Activated CD4-positive, alpha-beta memory T cell treated with anti-CD3 and anti-CD28 coated beads for 36 hours (primary cell): ENCODE measurements at regions not wholly inside any gene's neighbourhood (a gene's known extent, or its start where the extent isn't known, plus 50 kb on each side); places are given as distances from the start of the nearest gene placed in this dataset.
"Not testable (repeated sequence)": the region's sequence is repeated elsewhere in the genome, so short reads cannot be mapped to it uniquely, and the experiment has no call there.

ENCODE experiments used
- CTCF ChIA-PET: fragments of 350-600 bp; sonication (Branson Sonifier 250); formaldehyde crosslinking; loops from one replicate; lab custom pipeline; 2021; ENCODE audit warnings: antibody characterized with exemption, inconsistent platforms; lab: Charles Lee
- POLR2A ChIA-PET: fragments of 350-600 bp; sonication (Branson Sonifier 250); formaldehyde crosslinking; loops from one replicate; lab custom pipeline; 2021; ENCODE audit warnings: antibody characterized with exemption; lab: Charles Lee
- DNase-seq: peaks from one replicate; pipeline ENCODE4 v3.0.0-alpha.2; 2020
- H3K27ac Mint-ChIP-seq: one replicate; pipeline ENCODE4 v1.8.0; 2021; ENCODE audit warnings: mixed read lengths
- H3K27me3 Mint-ChIP-seq: one replicate; pipeline ENCODE4 v1.8.0; 2021; ENCODE audit warnings: mixed read lengths
- H3K36me3 Mint-ChIP-seq: one replicate; pipeline ENCODE4 v1.8.0; 2021; ENCODE audit warnings: mixed read lengths
- H3K4me1 Mint-ChIP-seq: one replicate; pipeline ENCODE4 v1.8.0; 2021; ENCODE audit warnings: low read depth, mixed read lengths
- H3K4me3 Mint-ChIP-seq: one replicate; pipeline ENCODE4 v1.8.0; 2021; ENCODE audit warnings: mild to moderate bottlenecking, mixed read lengths
- H3K9me3 Mint-ChIP-seq: one replicate; pipeline ENCODE4 v1.8.0; 2021; ENCODE audit warnings: mixed read lengths
- intact Hi-C: fragments of 100-400 bp; cut with micrococcal nuclease; formaldehyde crosslinking; loops from one replicate; pipeline ENCODE4 v1.15.1; 2023

DNA sequence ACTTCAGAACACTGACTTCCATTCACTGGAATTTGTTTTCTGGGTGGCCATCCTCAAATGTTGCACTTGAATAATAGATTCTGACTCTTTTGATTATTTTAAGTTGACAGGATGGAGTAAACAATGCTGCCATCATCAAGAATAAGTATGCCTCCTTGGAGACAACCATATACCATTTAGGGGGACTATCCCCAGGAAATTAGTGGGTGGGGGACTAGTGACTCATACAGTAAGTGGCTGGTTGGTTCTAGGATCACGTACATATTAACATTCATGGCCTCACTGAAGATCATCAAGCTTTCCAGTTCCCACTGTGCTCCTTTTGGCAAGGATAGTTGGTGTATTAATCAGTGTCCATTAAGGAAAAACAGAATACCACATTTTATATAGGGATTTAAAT is 615.2 kb downstream of the CCSER2 start:
- no peak for DNase-seq
- H3K36me3 Mint-ChIP-seq = no peaks in the 10 kb centered on the region
- no peak overlapping the region for H3K4me3 Mint-ChIP-seq
- H3K4me1 Mint-ChIP-seq = no peaks in the 10 kb centered on the region
- no peak overlapping the region for H3K27ac Mint-ChIP-seq
- ChIA-PET POLR2A (no interaction called here), CTCF (no interaction called here)
- no peaks in the 10 kb centered on the region for H3K9me3 Mint-ChIP-seq
- H3K27me3 Mint-ChIP-seq = no peaks in the 10 kb centered on the region
- intact Hi-C loops = no loop called here

DNA sequence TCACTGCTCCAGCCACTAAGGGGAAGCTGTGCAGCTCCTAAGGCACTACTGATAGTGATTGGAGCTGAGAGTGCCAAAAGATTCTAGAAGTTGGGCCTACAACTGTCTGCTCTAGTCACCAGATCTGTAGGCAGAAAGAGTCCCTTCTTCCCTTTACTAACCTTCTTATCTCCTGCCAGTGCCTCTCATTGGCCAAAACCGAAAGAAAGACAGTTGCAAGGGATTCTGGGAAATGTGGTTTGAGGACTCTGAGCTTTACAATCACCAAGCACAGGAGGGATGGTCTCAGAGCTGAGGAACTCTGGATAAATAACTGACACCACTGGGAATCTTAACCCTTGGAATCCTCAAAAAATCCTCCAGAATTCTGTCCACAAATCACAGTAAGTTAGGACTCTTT is 615.8 kb downstream of the CCSER2 start:
- Mint-ChIP-seq H3K27ac (no peak overlapping the region), H3K4me3 (no peak overlapping the region), H3K9me3 (no peaks in the 10 kb centered on the region), H3K27me3 (no peaks in the 10 kb centered on the region), H3K36me3 (no peaks in the 10 kb centered on the region), H3K4me1 (no peaks in the 10 kb centered on the region)
- CTCF ChIA-PET = no interaction called here
- POLR2A ChIA-PET = no interaction called here
- no peak for DNase-seq
- intact Hi-C loops = no loop called here

DNA sequence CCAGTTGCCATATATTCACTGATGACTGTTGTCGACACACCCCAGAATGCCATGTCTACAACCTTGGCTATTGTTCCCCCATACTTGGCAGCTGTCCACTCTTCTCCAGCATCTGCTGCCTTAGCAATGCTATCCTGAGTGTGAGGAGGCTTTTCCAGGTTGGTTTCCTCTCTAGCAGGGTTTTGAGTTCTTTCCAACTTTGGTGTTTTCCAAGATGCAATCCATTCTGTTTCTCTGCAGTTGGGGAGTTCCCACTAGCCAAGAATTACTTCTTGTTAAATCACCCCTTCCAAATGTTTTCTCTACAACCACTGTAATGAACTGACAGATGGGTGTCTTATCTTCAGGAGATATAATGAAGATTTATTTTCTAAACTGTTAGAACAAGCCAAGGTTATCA is 617.4 kb downstream of the CCSER2 start:
- Mint-ChIP-seq H3K27me3 (no peaks in the 10 kb centered on the region), H3K36me3 (no peaks in the 10 kb centered on the region), H3K9me3 (no peaks in the 10 kb centered on the region), H3K27ac (no peak overlapping the region), H3K4me3 (no peak overlapping the region), H3K4me1 (no peaks in the 10 kb centered on the region)
- ChIA-PET CTCF (no interaction called here), POLR2A (no interaction called here)
- no peak for DNase-seq
- intact Hi-C loops = no loop called here

DNA sequence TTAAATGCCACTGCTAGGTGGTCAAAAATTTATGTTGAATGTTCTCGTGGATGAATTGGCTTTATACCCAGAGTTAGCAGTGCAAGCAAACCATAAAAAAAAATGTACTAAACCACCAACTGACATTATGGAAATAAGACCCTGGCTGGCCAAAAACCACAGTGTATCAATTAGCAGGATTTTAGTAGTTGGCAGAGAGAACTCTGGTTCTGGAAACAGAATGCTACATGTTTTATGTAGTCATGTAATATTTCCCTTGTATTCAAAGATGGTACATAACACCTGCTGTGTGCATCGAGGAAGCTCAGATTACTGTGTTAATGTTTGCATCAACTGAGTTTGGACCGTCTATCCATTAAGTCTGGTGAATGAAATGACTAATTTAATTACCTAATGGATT is 618.5 kb downstream of the CCSER2 start:
- DNase-seq = no peak
- ChIA-PET POLR2A (no interaction called here), CTCF (interaction anchor here (0.9 kb wide), 1 partner anchor 10 kb away, joined by 4 read pairs; no protein-coding TSS in a partner anchor)
- H3K4me1 Mint-ChIP-seq = no peaks in the 10 kb centered on the region
- H3K27me3 Mint-ChIP-seq = no peaks in the 10 kb centered on the region
- no peak overlapping the region for H3K4me3 Mint-ChIP-seq
- no peak overlapping the region for H3K27ac Mint-ChIP-seq
- no peaks in the 10 kb centered on the region for H3K9me3 Mint-ChIP-seq
- no peaks in the 10 kb centered on the region for H3K36me3 Mint-ChIP-seq
- intact Hi-C loops = no loop called here

DNA sequence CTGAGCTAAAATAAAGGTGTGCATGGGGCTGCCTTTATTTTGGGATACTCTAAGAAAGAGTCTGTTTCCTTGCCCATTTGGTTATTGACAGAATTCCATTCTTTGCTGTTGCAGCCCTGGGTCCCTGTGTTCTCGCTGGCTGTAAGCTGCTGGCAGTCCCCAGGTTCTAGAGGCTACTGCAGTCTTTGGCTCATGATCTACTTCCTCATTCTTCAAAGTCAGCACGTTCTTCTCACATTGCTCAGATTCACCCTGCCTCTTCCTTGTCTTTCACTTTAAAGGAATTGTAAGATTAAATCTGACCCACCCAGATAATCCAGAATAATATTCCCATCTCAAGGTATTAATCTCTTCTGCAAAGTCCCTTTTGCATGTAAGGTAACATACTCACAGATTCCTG is 620.3 kb downstream of the CCSER2 start:
- H3K4me1 Mint-ChIP-seq = no peaks in the 10 kb centered on the region
- POLR2A ChIA-PET = no interaction called here
- intact Hi-C loops = no loop called here
- CTCF ChIA-PET = no interaction called here
- no peak for DNase-seq
- H3K9me3 Mint-ChIP-seq = no peaks in the 10 kb centered on the region
- H3K27me3 Mint-ChIP-seq = no peaks in the 10 kb centered on the region
- H3K4me3 Mint-ChIP-seq = no peak overlapping the region
- no peaks in the 10 kb centered on the region for H3K36me3 Mint-ChIP-seq
- no peak overlapping the region for H3K27ac Mint-ChIP-seq

DNA sequence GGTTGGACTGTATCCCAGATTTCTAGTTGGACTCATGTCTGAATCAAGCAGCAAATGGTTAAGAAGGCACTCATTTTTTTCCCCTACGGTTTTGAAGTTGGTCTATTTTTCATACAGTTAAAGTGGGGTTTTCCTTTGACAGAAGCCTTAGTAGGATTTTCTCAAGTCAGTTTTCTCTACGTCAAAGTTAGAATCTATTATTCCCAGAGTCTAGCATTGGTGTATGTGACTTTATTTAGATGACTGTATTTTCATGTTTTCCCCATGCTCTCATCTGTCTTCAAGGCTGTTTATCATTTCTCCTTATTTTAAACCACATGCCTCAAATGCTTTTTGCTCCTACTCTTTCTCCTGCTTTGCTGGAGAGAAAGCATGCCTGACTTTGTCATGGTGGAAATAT is 623.2 kb downstream of the CCSER2 start:
- POLR2A ChIA-PET = no interaction called here
- intact Hi-C loops = no loop called here
- Mint-ChIP-seq H3K4me1 (no peaks in the 10 kb centered on the region), H3K27ac (no peak overlapping the region), H3K27me3 (no peaks in the 10 kb centered on the region), H3K4me3 (no peak overlapping the region), H3K9me3 (no peaks in the 10 kb centered on the region), H3K36me3 (no peaks in the 10 kb centered on the region)
- no peak for DNase-seq
- CTCF ChIA-PET = no interaction called here

DNA sequence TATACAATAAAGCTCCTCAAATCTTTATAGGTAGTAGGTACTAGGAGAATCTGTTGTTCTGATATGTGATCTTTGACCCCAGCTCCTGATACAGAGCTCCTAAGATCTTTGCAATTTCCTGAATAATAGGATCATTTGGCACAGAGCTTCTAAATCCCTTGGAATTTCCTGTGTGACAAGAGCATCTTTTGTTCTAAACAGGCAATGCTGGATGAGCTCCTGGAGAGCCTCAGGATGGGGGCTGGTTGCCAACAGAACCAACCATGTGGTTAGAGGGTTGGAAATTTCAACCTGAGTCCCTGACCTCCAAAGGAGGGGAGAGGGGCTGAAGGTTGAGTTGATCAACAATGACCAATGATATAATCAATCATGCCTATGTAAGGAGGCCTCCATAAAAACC is 629.0 kb downstream of the CCSER2 start:
- DNase-seq = no peak
- no peak overlapping the region for H3K27ac Mint-ChIP-seq
- intact Hi-C loops = no loop called here
- ChIA-PET CTCF (no interaction called here), POLR2A (no interaction called here)
- H3K27me3 Mint-ChIP-seq = no peaks in the 10 kb centered on the region
- no peaks in the 10 kb centered on the region for H3K4me1 Mint-ChIP-seq
- H3K9me3 Mint-ChIP-seq = no peaks in the 10 kb centered on the region
- H3K4me3 Mint-ChIP-seq = no peak overlapping the region
- no peaks in the 10 kb centered on the region for H3K36me3 Mint-ChIP-seq

DNA sequence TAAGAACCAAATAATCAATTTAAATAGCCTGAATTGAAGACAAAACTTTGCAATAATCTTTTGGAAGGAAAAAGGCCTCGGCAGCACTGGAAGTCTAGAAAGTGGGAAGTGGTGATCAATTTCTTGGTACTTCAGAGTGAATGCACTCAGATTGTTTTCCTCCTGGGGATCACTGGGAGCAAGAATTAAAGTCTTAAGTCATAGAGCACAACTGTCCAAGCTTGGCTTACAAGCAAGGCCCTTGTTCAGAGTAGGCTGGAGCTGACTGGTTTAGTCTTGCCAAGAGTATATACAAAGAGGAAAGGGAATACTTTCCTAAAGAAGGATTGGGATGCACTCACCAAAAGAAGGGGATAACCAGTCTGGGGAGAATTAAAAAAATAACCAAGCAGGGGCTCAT is 637.1 kb downstream of the CCSER2 start:
- Mint-ChIP-seq H3K27me3 (no peaks in the 10 kb centered on the region), H3K9me3 (no peaks in the 10 kb centered on the region), H3K4me1 (no peaks in the 10 kb centered on the region), H3K27ac (no peak overlapping the region), H3K36me3 (no peaks in the 10 kb centered on the region), H3K4me3 (no peak overlapping the region)
- CTCF ChIA-PET = no interaction called here
- intact Hi-C loops = no loop called here
- POLR2A ChIA-PET = no interaction called here
- DNase-seq = no peak

DNA sequence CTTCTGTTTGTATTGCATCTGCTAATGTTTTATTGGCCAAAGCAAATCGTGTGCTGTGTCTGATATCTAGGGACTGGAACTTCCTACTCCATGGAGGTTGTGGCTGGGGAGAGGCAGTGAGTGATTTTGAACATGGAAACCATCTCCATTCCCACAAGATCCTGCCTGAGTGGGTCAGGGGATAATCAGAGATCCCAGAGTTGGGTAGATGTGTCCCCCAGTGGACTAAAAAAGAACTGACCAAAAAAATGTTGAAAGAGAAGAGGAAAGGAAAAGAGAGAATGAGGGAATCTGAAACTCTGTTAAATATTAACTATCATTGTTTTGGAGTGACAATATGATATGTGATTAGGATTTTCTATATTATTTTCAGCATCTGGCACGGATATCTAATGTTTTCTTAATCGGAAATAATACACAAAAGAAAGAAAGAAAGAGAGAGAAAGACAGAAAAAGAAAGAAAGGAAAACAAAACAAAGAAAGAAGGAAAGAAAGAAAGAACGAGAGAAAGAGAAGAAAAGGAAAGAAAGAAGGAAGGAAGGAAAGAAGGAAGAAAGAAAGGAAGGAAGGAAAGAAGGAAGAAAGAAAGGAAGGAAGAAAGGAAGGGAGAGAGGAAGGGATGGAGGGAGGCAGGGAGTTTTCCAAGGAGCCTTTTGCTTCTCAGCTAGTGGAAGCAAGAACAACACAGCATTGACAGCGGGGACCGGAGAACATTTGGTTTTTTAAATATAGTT is 638.5 kb downstream of the CCSER2 start:
- DNase-seq = no peak
- intact Hi-C loops = no loop called here
- no peaks in the 10 kb centered on the region for H3K4me1 Mint-ChIP-seq
- CTCF ChIA-PET = no interaction called here
- POLR2A ChIA-PET = no interaction called here
- H3K27me3 Mint-ChIP-seq = no peaks in the 10 kb centered on the region
- no peak overlapping the region for H3K27ac Mint-ChIP-seq
- H3K36me3 Mint-ChIP-seq = no peaks in the 10 kb centered on the region
- H3K4me3 Mint-ChIP-seq = no peak overlapping the region
- H3K9me3 Mint-ChIP-seq = no peaks in the 10 kb centered on the region

DNA sequence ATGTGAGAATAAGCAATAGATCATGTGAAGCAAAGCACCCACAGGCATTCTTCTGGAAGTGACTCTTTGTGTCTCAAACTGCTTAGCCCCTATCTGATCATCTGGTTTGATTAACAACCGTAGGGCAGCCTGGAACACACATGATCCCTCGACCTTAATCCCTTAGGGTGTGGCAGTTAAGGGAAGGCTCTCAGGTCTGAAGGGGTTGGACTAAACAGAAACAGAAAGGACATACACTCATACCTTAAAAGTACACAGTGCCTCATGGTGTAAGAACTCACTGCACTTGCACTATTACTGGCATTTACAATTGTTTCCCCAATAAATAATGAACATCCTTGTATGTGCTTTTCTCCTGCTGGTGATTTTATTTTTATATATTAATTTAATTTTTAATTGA is 640.9 kb downstream of the CCSER2 start:
- H3K4me1 Mint-ChIP-seq, H3K4me3 Mint-ChIP-seq, intact Hi-C loops, CTCF ChIA-PET, POLR2A ChIA-PET, H3K27me3 Mint-ChIP-seq, H3K9me3 Mint-ChIP-seq, DNase-seq, H3K36me3 Mint-ChIP-seq, H3K27ac Mint-ChIP-seq: not testable (repeated sequence)

DNA sequence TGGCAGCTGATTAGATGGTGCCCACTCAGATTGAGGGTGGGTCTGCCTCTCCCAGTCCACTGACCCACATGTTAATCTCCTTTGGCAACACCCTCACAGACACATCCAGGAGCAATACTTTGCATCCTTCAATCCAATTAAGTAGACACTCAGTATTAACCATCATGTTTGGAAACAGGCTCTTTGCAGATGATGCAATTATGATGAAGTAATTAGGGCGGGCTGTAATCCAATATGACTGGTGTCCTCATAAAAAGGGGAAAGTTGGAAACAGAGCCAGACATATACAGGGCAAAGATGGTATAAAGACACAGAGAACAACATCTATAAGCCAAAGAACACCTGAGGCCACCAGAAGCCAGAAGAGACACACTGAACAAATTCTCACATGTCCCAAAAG is 658.6 kb downstream of the CCSER2 start:
- Mint-ChIP-seq H3K27ac (no peak overlapping the region), H3K27me3 (no peaks in the 10 kb centered on the region), H3K36me3 (no peaks in the 10 kb centered on the region), H3K4me3 (no peak overlapping the region), H3K4me1 (no peaks in the 10 kb centered on the region), H3K9me3 (no peaks in the 10 kb centered on the region)
- intact Hi-C loops = no loop called here
- DNase-seq = no peak
- CTCF ChIA-PET = no interaction called here
- POLR2A ChIA-PET = no interaction called here

DNA sequence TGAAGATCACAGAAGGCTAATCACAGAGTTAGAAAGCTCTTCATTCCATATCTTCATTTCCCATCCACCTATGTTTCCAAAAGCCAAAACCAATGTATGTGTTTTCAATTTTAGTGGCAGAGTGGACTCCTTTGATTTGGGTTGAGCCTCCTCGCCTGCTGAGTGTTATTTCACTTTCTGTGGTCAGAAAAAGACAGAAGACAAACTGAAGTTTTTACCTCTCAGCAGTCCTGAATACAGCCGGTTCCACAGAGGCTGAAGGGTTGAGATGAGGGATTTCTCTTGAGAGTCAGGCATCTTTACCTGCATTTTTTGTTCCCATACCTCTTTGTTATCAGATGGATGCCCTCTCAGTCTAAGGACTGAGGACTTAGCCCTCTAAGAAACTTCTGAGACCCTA is 659.6 kb downstream of the CCSER2 start:
- no peaks in the 10 kb centered on the region for H3K27me3 Mint-ChIP-seq
- H3K36me3 Mint-ChIP-seq = no peaks in the 10 kb centered on the region
- CTCF ChIA-PET = no interaction called here
- intact Hi-C loops = no loop called here
- no peak overlapping the region for H3K27ac Mint-ChIP-seq
- no peaks in the 10 kb centered on the region for H3K9me3 Mint-ChIP-seq
- no peak overlapping the region for H3K4me3 Mint-ChIP-seq
- POLR2A ChIA-PET = no interaction called here
- H3K4me1 Mint-ChIP-seq = no peaks in the 10 kb centered on the region
- DNase-seq = no peak

DNA sequence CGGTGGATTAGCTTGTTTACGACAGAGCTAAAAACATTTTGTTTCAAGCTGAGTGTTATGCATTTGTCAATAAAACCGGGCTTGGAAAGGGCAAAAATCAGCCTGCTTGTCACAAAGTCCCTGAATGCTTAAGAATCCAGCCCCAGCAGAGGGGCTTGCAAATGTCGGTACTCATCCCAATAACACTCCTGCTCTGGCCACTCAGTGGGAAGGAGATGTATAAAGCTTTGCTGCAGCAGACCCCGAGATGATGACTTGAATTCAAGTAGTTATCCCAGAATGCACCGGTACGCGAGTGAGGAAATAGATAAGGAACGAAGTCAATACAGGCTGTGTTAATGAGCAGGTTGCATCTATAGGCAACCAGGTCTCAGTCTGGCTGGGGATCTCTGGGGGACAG is 662.3 kb downstream of the CCSER2 start:
- Mint-ChIP-seq H3K27ac (no peak overlapping the region), H3K4me1 (no peaks in the 10 kb centered on the region), H3K27me3 (no peaks in the 10 kb centered on the region), H3K36me3 (no peaks in the 10 kb centered on the region), H3K4me3 (no peak overlapping the region), H3K9me3 (no peaks in the 10 kb centered on the region)
- DNase-seq = no peak
- intact Hi-C loops = no loop called here
- CTCF ChIA-PET = no interaction called here
- POLR2A ChIA-PET = no interaction called here
